BJ (cell line): ENCODE measurements at regions not wholly inside any gene's neighbourhood (a gene's known extent, or its start where the extent isn't known, plus 50 kb on each side); places are given as distances from the start of the nearest gene placed in this dataset.

Source experiments
- CTCF ChIA-PET: fragments of 350-600 bp; formaldehyde crosslinking; extraction: SDS; loops from one replicate; lab custom pipeline; 2021; ENCODE audit warnings: antibody characterized with exemption, inconsistent platforms; lab: Yijun Ruan, JAX
- POLR2A ChIA-PET: fragments of 300-600 bp; sonication (Branson Sonifier 250); formaldehyde crosslinking; extraction: SDS; loops from one replicate; lab custom pipeline; 2021; ENCODE audit warnings: antibody characterized with exemption; lab: Charles Lee
- DNase-seq: peaks from one replicate; pipeline ENCODE4 v3.0.0-alpha.2; 2011; ENCODE audit warnings: low read depth
- H3K27me3 ChIP-seq: 2 replicates; pipeline ENCODE4 v1.6.0; 2011; ENCODE audit warnings: low read length; ENCODE audit not compliant: control insufficient read depth, insufficient read depth
- H3K36me3 ChIP-seq: 2 replicates; pipeline ENCODE4 v1.5.1; 2011; ENCODE audit warnings: low read length; ENCODE audit not compliant: control insufficient read depth, insufficient read depth
- H3K4me3 ChIP-seq: 2 replicates; pipeline ENCODE4 v1.5.1; 2011; ENCODE audit warnings: low read depth, mild to moderate bottlenecking, control low read depth, low read length
- CTCF ChIP-seq: IDR thresholded peaks from 2 replicates; pipeline ENCODE4 v1.5.1; 2011; ENCODE audit warnings: low read depth, mild to moderate bottlenecking, control low read depth, inconsistent platforms, low read length, moderate library complexity; ENCODE audit not compliant: insufficient read depth

GRCh38 chr4:137601934-137602333, 69.6 kb upstream of the PCDH18 start:
- no peak for TF ChIP-seq CTCF
- Histone ChIP-seq H3K36me3 (no peaks in the 10 kb centered on the region), H3K27me3 (no peaks in the 10 kb centered on the region), H3K4me3 (no peak overlapping the region)
- ChIA-PET POLR2A (no interaction called here), CTCF (interaction anchor here (0.8 kb wide), 2 partner anchors 10 to 11 kb away, joined by 3 to 4 read pairs; no protein-coding TSS in a partner anchor)
- no peak for DNase-seq

- ChIA-PET CTCF (interaction anchor here (1.6 kb wide), 1 partner anchor 12 kb away, joined by 4 read pairs; no protein-coding TSS in a partner anchor), POLR2A (interaction anchor here (0.6 to 0.8 kb wide), 2 partner anchors 52 to 451 kb away, joined by 5 to 6 read pairs; no protein-coding TSS in a partner anchor)
- Histone ChIP-seq H3K36me3 (no peaks in the 10 kb centered on the region), H3K27me3 (no peaks in the 10 kb centered on the region), H3K4me3 (no peak overlapping the region)
- TF ChIP-seq CTCF, result no peak
- DNase-seq, result no peak
Measured at GRCh38 chr4:137599734-137600133, 67.4 kb upstream of the PCDH18 start.

DNA sequence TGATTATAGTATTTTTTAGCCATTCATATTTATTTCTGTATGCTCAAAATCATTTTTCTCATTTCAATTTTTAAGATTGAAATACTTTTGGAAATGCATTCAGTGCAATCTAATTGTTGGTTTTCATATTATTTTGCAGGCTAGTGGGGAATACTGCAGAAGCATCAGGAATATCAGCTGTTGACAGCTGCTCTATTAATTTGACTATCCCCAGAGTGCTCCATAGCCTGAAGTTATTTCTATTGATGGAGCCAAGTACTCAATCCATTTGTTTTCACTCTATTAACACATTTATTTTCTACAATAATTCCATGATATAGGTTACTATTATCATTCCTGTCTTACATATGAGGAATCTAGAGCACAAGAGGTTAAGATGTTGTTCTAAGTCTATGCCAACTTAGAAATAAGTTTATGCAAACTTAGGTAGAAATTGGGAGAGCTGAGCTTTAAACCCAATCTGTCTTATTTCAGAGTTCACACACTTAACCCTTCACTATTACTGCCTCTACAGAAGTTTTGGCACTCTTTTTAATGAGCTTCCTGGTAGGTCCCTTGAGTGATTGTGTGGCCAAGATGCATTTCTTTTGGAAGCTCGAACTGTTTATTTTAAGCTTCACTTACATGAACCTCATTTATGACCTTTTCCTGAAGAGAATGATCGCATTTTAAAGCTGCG, 65.6 kb upstream of the PCDH18 start:
- no peaks in the 10 kb centered on the region for H3K36me3 ChIP-seq
- DNase-seq, result no peak
- H3K4me3 ChIP-seq, result no peak overlapping the region
- CTCF ChIA-PET, result no interaction called here
- POLR2A ChIA-PET, result no interaction called here
- no peaks in the 10 kb centered on the region for H3K27me3 ChIP-seq
- TF ChIP-seq CTCF, result no peak

GRCh38 chr4:137587796-137588195, 55.5 kb upstream of the PCDH18 start:
- Histone ChIP-seq H3K27me3 (no peaks in the 10 kb centered on the region), H3K36me3 (no peaks in the 10 kb centered on the region), H3K4me3 (no peak overlapping the region)
- TF ChIP-seq CTCF, result no peak
- ChIA-PET POLR2A (no interaction called here), CTCF (interaction anchor here (0.5 kb wide), 1 partner anchor 608 kb away, joined by 3 read pairs; no protein-coding TSS in a partner anchor)
- no peak for DNase-seq

DNA sequence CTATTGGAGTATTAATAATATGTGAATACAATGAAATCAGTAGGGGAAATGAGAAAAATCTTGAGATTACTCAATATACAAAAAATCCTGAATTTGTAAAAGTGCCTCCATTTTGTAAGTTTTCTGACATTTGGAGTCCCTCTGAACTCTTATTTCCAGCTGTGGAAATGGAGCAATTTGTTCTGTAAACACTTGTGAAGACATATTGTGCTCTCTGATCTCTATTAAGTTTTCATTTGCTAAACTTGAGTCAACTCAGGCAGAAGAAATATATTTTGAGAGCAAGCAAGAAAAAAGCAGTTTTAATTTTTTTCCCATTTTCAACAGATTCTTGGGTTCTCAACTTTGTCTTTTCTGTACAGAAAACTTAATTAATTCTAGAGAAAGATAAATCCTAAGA, 51.4 kb upstream of the PCDH18 start:
- H3K4me3 ChIP-seq, result no peak overlapping the region
- ChIA-PET CTCF (no interaction called here), POLR2A (no interaction called here)
- no peaks in the 10 kb centered on the region for H3K27me3 ChIP-seq
- TF ChIP-seq CTCF, result no peak
- no peak for DNase-seq
- no peaks in the 10 kb centered on the region for H3K36me3 ChIP-seq
